ENCODE measurements at regions not wholly inside any gene's neighbourhood (a gene's known extent, or its start where the extent isn't known, plus 50 kb on each side); places are given as distances from the start of the nearest gene placed in this dataset.

DNA sequence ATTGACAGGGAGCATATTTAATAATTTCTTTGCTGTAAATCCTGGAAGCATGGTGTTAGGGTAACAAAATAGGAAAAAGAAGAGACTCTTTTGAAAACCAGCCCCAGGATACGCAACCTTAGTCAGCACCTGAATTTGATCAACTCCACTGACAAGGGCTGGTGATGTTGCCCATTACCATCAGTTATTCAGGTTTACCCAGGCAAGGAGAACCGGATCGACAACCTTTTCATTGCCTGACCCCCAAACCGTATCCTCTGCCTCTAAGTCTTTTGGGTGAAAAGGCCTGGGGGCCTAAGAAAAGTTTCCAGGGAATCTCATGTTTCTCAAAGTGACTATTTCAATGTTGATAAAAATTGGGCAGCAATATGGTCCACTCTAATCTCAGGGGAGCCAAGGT lies 313.3 kb downstream of the KBTBD8 start:
- Histone ChIP-seq H3K36me3 (no peaks in the 10 kb centered on the region), H3K4me3 (no peak overlapping the region), H3K4me1 (no peaks in the 10 kb centered on the region), H3K27me3 (no peaks in the 10 kb centered on the region), H3K9me3 (no peaks in the 10 kb centered on the region), H3K27ac (no peak overlapping the region)
- in situ Hi-C loops (cut with MboI; ENCODE audit: low pct_ligation_motif_present in 1 of 4, low pct_unique_long_range_greater_than_20kb in 1 of 4, low sequenced_read_pairs in 3 of 4) (no loop called here), intact Hi-C loops (cut with DNase I; ENCODE audit: low total_unique reads) (no loop called here)
- no peak for DNase-seq
- TF ChIP-seq EP300 (IDR thresholded peaks at IDR 0.05; ENCODE audit: low read depth) (no peak), POLR2AphosphoS5 (IDR thresholded peaks at IDR 0.05) (no peak), POLR2A (IDR thresholded peaks at IDR 0.05) (no peak)
- TF ChIP-seq, protein P1, sequence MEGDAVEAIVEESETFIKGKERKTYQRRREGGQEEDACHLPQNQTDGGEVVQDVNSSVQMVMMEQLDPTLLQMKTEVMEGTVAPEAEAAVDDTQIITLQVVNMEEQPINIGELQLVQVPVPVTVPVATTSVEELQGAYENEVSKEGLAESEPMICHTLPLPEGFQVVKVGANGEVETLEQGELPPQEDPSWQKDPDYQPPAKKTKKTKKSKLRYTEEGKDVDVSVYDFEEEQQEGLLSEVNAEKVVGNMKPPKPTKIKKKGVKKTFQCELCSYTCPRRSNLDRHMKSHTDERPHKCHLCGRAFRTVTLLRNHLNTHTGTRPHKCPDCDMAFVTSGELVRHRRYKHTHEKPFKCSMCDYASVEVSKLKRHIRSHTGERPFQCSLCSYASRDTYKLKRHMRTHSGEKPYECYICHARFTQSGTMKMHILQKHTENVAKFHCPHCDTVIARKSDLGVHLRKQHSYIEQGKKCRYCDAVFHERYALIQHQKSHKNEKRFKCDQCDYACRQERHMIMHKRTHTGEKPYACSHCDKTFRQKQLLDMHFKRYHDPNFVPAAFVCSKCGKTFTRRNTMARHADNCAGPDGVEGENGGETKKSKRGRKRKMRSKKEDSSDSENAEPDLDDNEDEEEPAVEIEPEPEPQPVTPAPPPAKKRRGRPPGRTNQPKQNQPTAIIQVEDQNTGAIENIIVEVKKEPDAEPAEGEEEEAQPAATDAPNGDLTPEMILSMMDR (IDR thresholded peaks at IDR 0.05) = no peak
- WGBS, 2 donors (ENCODE audit: low coverage in 1 of 2) = 81 to 82% methylated on average over 3 to 4 of the region's 4 CpGs

DNA sequence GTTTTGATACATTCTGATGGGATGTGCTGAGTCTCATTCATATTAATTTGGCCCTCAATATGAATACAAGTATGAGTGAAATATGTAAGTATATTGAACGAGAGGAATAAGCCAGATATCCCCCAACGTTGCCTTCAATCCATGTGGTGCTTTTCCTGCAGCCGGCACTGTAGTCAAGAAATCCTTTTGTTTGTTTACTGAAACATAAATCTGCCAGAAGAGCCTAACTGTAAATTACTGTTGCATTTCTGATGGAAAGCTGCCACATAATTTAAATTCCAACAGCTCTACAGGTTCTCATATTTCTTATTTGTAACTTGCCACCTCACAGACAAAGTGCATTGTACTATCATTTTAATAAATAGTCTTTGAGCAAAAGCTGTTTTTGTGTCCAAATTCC lies 314.0 kb downstream of the KBTBD8 start:
- Histone ChIP-seq H3K4me1 (no peaks in the 10 kb centered on the region), H3K9me3 (no peaks in the 10 kb centered on the region), H3K4me3 (no peak overlapping the region), H3K27ac (no peak overlapping the region), H3K36me3 (no peaks in the 10 kb centered on the region), H3K27me3 (no peaks in the 10 kb centered on the region)
- no peak for DNase-seq
- in situ Hi-C loops (cut with MboI; ENCODE audit: low pct_ligation_motif_present in 1 of 4, low pct_unique_long_range_greater_than_20kb in 1 of 4, low sequenced_read_pairs in 3 of 4) = no loop called here
- TF ChIP-seq POLR2A (IDR thresholded peaks at IDR 0.05) (no peak), EP300 (IDR thresholded peaks at IDR 0.05; ENCODE audit: low read depth) (no peak), POLR2AphosphoS5 (IDR thresholded peaks at IDR 0.05) (no peak)
- TF ChIP-seq, protein P1 (IDR thresholded peaks at IDR 0.05) = no peak
- 36 to 40% methylated on average over 3 of the region's 3 CpGs for WGBS, 2 donors (ENCODE audit: low coverage in 1 of 2)
- intact Hi-C loops (cut with DNase I; ENCODE audit: low total_unique reads) = no loop called here

DNA sequence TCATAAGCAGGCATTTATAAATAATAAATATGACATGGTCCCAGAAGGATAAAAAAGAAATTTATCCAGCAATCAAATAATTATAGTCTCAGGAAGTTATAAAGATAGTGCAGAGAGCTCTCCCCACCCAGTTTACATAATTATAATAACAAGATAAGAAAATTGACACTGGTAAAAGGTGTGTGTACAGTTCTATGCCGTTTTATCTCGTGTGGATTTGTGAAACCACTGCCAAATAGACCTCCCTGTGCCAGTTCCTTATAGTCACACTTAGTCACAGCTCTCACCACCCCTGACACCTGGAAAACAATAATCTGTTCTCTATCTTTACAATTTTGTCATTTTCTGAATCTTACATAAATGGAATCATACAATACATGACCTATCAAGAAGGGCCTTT lies 320.1 kb downstream of the KBTBD8 start:
- H3K36me3 ChIP-seq = no peaks in the 10 kb centered on the region
- H3K9me3 ChIP-seq = no peaks in the 10 kb centered on the region
- H3K4me3 ChIP-seq = no peak overlapping the region
- intact Hi-C loops (cut with DNase I; ENCODE audit: low total_unique reads) (no loop called here), in situ Hi-C loops (cut with MboI; ENCODE audit: low pct_ligation_motif_present in 1 of 4, low pct_unique_long_range_greater_than_20kb in 1 of 4, low sequenced_read_pairs in 3 of 4) (no loop called here)
- WGBS, 2 donors (ENCODE audit: low coverage in 1 of 2) = 36 to 50% methylated on average over 2 of the region's 2 CpGs
- H3K4me1 ChIP-seq = no peaks in the 10 kb centered on the region
- DNase-seq = no peak
- TF ChIP-seq, protein P1 (IDR thresholded peaks at IDR 0.05) = no peak
- TF ChIP-seq POLR2A (IDR thresholded peaks at IDR 0.05) (no peak), POLR2AphosphoS5 (IDR thresholded peaks at IDR 0.05) (no peak), EP300 (IDR thresholded peaks at IDR 0.05; ENCODE audit: low read depth) (no peak)
- no peaks in the 10 kb centered on the region for H3K27me3 ChIP-seq
- no peak overlapping the region for H3K27ac ChIP-seq

DNA sequence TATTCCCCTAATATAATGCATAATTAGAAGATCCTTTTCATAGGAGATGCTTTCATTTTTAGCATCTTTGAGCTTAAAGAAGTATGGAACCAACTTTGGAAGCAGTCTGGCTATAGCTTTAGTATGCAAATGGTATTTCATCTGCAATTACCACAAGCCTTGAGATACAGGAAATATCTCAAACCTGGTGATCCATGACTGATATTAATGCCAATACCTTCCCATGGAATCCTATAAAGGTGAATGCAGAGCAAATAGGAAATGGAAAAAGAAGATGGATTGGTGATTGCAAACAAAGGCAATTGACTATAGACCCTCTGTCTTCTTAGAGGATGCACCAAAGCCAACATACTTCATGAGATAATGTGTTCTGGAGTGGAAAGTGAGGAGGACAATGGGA lies 326.4 kb downstream of the KBTBD8 start:
- no peaks in the 10 kb centered on the region for H3K9me3 ChIP-seq
- no peaks in the 10 kb centered on the region for H3K36me3 ChIP-seq
- H3K27me3 ChIP-seq = no peaks in the 10 kb centered on the region
- H3K4me1 ChIP-seq = no peaks in the 10 kb centered on the region
- H3K4me3 ChIP-seq = no peak overlapping the region
- no peak for DNase-seq
- in situ Hi-C loops (cut with MboI; ENCODE audit: low pct_ligation_motif_present in 1 of 4, low pct_unique_long_range_greater_than_20kb in 1 of 4, low sequenced_read_pairs in 3 of 4) = no loop called here
- TF ChIP-seq POLR2AphosphoS5 (IDR thresholded peaks at IDR 0.05) = no peak
- no peak for TF ChIP-seq EP300 (IDR thresholded peaks at IDR 0.05; ENCODE audit: low read depth)
- TF ChIP-seq, protein P1 (IDR thresholded peaks at IDR 0.05) = no peak
- no peak for TF ChIP-seq POLR2A (IDR thresholded peaks at IDR 0.05)
- H3K27ac ChIP-seq = no peak overlapping the region
- intact Hi-C loops (cut with DNase I; ENCODE audit: low total_unique reads) = no loop called here

Measured in transverse colon (tissue), 4 donors.